ENCODE measurements at regions not wholly inside any gene's neighbourhood (a gene's known extent, or its start where the extent isn't known, plus 50 kb on each side); places are given as distances from the start of the nearest gene placed in this dataset.
"Not testable (repeated sequence)": the region's sequence is repeated elsewhere in the genome, so short reads cannot be mapped to it uniquely, and the experiment has no call there.

DNA sequence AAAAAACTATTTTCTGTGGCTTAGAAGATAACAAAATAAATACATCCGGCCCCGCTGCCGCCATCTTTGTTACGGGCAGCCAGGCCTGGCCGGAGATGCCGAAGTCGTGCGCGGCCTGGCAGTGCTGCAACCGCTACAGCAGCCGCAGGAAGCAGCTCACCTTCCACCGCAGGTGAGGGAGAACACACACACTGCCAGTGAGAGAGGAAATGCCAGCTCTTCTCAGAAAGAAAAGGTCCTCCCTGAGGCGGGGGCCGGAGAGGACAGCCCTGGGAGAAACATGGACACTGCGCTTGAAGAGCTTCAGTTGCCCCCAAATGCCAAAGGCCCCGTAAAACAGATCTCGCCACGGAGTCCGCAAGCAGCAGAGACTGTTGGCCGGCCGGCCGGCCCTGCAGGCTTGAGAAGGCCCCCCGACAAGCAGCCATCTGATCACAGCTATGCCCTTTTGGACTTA, 323.2 kb downstream of the AMY1C start:
- H3K36me3 Mint-ChIP-seq = no peaks in the 10 kb centered on the region
- DNase-seq = no peak
- no peak overlapping the region for H3K4me3 Mint-ChIP-seq
- ATAC-seq (replicated peaks) = no peak
- no peaks in the 10 kb centered on the region for H3K27me3 Mint-ChIP-seq
- no peak overlapping the region for H3K27ac Mint-ChIP-seq
- H3K4me1 Mint-ChIP-seq = no peaks in the 10 kb centered on the region
- H3K9me3 Mint-ChIP-seq = peaks cover 5 to 6% of the 10 kb centered on the region in 2 donors

DNA sequence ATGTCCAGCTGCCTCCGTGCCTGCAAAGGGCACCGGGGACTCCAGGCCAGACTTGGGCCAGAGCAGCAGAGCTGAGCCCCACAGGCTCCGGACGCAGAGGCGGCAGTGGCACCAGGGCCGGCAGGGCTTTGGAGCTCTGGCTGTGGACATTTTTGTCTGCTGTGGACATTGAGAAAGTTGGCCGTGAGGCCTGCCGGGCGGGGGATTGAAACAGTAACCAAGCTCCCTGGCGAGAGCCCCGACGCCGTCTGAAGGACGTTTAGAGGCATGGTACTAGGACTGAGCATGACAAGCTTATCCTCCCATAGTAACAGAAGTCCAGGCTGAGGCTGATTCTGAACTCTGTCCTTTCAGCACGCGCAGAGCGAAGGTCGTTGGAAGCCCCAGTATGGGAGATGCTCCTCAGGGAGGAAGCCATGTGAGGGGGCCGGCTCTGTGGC, 323.8 kb downstream of the AMY1C start:
- Mint-ChIP-seq H3K4me3 (no peak overlapping the region), H3K27ac (no peak overlapping the region), H3K36me3 (no peaks in the 10 kb centered on the region)

DNA sequence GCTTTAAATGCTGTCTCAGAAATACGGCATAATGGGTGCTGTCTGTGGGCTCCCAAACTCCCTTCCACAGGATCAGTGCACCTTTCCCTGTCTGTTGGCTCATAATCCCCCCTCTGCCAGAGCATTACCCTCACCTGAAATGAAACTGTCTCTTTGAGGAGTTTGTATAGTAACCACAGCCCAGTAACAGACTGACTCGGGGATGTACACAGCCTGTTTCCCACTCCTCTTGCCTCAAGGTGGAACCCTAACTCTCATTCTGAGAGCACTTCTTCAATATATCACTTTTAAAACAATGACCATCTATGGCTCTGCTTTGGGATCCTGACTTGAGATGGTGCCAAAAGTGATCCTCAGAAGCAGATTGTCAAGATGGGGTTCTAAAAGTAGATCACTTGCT, 332.5 kb downstream of the AMY1C start:
- ATAC-seq (replicated peaks) = no peak
- Mint-ChIP-seq H3K4me3 (no peak overlapping the region), H3K4me1 (no peaks in the 10 kb centered on the region), H3K36me3 (no peaks in the 10 kb centered on the region), H3K27me3 (no peaks in the 10 kb centered on the region), H3K27ac (no peak overlapping the region), H3K9me3 (no peaks in the 10 kb centered on the region)
- DNase-seq = no peak

More for the DNA sequence above, 323.8 kb downstream of the AMY1C start:
- H3K4me1 Mint-ChIP-seq = no peaks in the 10 kb centered on the region
- ATAC-seq (replicated peaks) = no peak
- DNase-seq = no peak
- H3K27me3 Mint-ChIP-seq = no peaks in the 10 kb centered on the region
- H3K9me3 Mint-ChIP-seq = peaks cover 5 to 6% of the 10 kb centered on the region in 2 donors

DNA sequence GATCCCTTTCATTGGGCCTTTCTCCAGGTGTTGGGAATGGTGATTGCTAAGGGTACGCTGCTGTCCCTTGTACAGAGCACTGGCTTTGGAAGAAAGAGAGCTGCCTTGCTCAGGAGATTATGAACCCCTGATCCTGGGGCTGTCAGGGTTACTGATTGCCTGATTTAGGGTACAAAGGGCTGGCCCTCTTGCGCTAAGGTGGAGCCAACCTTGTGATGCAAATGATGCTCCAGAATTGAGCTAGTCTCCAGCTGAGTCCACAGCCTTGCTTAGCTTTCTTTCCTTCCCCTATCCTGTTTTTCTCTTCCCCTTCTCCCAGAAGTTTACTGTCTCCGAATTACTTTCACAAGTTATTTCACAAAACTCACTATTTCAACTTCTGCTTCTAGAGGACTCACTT, 334.7 kb downstream of the AMY1C start:
- ATAC-seq (replicated peaks) = peak in 1 of 2 donors; percentile 14
- no peaks in the 10 kb centered on the region for H3K9me3 Mint-ChIP-seq
- no peak overlapping the region for H3K4me3 Mint-ChIP-seq
- H3K27me3 Mint-ChIP-seq = no peaks in the 10 kb centered on the region
- no peak overlapping the region for H3K27ac Mint-ChIP-seq
- H3K36me3 Mint-ChIP-seq = no peaks in the 10 kb centered on the region
- no peak for DNase-seq
- H3K4me1 Mint-ChIP-seq = no peaks in the 10 kb centered on the region

DNA sequence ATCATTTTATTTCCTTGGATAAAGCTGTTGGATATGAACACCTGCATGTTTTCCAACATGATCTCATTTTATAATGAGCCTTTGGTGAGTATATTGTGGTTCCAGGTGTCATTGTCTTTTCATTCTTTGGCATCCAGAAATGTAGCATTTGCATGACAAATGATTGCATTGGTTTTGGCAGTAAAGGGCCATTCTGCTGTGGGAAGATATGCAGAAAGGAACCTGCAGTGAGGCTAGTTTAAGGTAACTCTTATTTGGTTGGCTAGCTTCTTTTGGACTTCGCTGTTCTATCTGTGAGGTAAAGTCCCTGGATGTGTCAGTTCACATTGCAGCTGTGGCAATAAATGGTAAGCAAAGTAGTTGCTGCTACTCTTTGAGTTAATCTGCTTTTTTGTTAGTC, 343.0 kb downstream of the AMY1C start:
- Mint-ChIP-seq H3K4me3 (no peak overlapping the region), H3K36me3 (no peaks in the 10 kb centered on the region), H3K9me3 (no peaks in the 10 kb centered on the region), H3K27ac (no peak overlapping the region), H3K27me3 (no peaks in the 10 kb centered on the region), H3K4me1 (no peaks in the 10 kb centered on the region)
- DNase-seq (no peak), ATAC-seq (replicated peaks) (no peak)

DNA sequence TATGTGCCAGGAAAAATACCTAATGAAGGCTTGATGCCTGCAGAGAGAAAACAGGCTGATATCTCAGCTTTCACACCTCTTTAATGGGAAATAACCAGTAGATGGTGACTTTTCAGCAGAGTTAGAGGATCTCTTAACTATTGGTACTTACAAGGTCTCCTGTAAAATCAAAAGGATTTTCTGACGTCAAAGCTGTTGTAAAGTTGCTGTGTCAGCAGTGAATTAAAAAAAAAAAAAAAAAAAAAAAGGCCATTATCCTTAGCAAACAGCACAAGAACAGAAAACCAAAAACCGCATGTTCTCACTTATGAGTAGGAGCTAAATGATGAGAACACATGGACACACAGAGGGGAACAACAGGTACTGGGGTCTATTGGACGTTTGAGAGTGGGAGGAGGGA, 349.1 kb downstream of the AMY1C start:
- Mint-ChIP-seq H3K36me3 (no peaks in the 10 kb centered on the region), H3K27ac (no peak overlapping the region)

DNA sequence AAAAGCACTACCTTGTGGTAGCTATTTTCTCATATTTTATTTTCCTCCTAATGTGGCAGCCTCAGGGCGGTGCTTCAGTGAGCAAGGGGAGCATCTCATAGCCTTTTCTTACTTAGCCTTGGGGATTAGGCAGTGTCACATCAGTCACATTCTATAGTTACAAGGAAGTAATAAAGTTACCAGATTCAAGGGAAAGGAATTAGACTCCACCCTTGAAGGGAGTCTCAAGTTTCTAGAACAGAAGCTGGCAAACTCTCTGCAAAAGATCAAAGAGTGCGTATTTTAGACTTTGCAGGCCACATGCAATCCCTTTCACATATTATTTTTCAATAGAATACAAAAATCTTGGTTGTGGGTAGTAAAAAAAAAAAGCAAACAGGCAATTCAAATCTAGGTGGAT, 350.4 kb downstream of the AMY1C start:
- Mint-ChIP-seq H3K27me3 (no peaks in the 10 kb centered on the region), H3K27ac (no peak overlapping the region), H3K4me1 (peaks cover 0 to 6% of the 10 kb centered on the region in 2 donors), H3K9me3 (peaks cover 0 to 1% of the 10 kb centered on the region in 2 donors), H3K36me3 (no peaks in the 10 kb centered on the region), H3K4me3 (no peak overlapping the region)
- no peak for DNase-seq
- ATAC-seq (replicated peaks) = no peak

More for the DNA sequence above, 349.1 kb downstream of the AMY1C start:
- ATAC-seq (replicated peaks) (no peak), DNase-seq (no peak)
- no peak overlapping the region for H3K4me3 Mint-ChIP-seq
- no peaks in the 10 kb centered on the region for H3K4me1 Mint-ChIP-seq
- no peaks in the 10 kb centered on the region for H3K9me3 Mint-ChIP-seq
- no peaks in the 10 kb centered on the region for H3K27me3 Mint-ChIP-seq

DNA sequence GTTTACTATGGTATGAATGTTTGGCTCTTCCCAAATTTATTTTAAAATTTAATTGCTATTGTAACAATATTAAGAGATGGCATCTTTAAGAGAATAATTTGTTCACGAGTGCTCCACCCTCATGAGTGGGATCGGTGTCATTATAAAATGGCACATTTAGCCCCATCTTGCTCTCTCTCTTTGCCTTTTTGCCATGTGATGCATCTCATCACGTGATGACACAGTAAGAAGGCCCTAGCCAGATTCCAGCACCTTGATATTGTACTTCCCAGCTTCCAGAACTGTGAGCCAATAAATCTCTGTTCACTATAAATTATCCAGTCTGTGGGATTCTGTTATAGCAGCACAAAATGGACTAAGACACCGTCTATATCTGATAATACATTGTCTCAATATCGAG, 355.8 kb downstream of the AMY1C start:
- Mint-ChIP-seq H3K36me3 (no peaks in the 10 kb centered on the region), H3K27me3 (no peaks in the 10 kb centered on the region), H3K4me1 (peaks cover 0 to 6% of the 10 kb centered on the region in 2 donors), H3K9me3 (peaks cover 3 to 5% of the 10 kb centered on the region in 2 donors), H3K4me3 (no peak overlapping the region), H3K27ac (no peak overlapping the region)
- DNase-seq (no peak), ATAC-seq (replicated peaks) (no peak)

DNA sequence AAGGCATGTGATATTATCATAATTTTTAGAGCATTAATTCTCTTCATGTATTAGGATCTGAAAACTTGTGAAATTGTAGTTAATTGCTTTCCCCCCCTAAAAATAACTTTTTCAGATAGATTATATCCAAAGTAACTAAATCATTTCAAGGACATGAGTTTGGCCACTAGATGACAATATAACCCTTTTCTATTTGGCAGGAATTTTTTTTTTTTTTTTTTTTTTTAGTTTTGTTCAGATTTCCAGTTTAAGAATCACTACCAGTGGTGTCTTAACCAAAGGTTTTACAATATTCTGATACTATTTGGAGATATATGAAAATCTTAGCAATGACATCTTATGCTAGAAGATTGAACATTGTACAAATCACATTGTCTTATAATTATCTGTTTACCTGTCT, 370.8 kb downstream of the AMY1C start:
- H3K4me3 Mint-ChIP-seq = no peak overlapping the region
- DNase-seq = no peak
- no peaks in the 10 kb centered on the region for H3K4me1 Mint-ChIP-seq
- H3K27ac Mint-ChIP-seq = no peak overlapping the region
- H3K27me3 Mint-ChIP-seq = no peaks in the 10 kb centered on the region
- no peak for ATAC-seq (replicated peaks)
- no peaks in the 10 kb centered on the region for H3K9me3 Mint-ChIP-seq
- H3K36me3 Mint-ChIP-seq = no peaks in the 10 kb centered on the region

DNA sequence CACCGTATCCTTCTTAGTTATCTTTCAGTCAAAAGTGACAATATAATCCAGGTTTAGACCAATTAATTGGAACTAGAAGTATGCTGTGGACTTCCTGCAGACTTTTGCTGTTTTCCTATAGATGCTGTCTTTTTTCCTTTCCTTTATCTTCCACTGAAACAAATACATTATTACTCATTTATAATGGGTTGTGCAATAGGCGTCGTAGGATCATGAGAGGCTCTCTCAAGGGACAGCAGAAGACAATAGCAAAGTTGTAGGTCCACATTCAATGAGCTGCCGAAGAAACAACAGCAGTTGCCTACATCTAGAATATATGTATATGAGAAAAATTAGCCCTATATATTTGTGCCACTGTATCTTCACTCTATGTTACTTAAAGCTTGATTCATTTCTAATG, 371.6 kb downstream of the AMY1C start:
- Mint-ChIP-seq H3K27me3 (no peaks in the 10 kb centered on the region), H3K4me3 (no peak overlapping the region), H3K36me3 (no peaks in the 10 kb centered on the region), H3K4me1 (no peaks in the 10 kb centered on the region), H3K27ac (no peak overlapping the region), H3K9me3 (peaks cover 0 to 2% of the 10 kb centered on the region in 2 donors)
- DNase-seq (no peak), ATAC-seq (replicated peaks) (no peak)

DNA sequence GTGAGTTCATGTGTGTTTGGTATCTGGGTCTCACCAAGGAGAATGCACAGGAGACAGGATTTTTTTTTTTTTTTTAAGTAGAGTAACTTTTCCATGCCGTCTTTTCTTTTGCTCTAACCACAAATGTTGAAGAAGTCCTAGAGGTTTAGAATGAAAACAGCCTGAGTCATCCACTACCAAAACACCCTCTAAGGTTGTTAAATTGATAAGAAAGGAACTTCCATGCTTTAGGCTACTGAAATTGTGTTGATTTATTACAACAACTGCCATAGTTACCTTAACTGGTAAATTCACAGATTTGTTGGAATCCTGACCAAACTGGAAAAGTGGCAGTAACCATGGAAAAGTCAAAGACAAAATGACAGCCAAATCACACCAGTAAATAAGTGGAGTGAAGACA, 375.6 kb downstream of the AMY1C start:
- Mint-ChIP-seq H3K9me3 (peaks cover 0 to 2% of the 10 kb centered on the region in 2 donors), H3K4me3 (no peak overlapping the region), H3K27me3 (no peaks in the 10 kb centered on the region), H3K4me1 (no peaks in the 10 kb centered on the region), H3K36me3 (no peaks in the 10 kb centered on the region), H3K27ac (no peak overlapping the region)
- DNase-seq (no peak), ATAC-seq (replicated peaks) (no peak)

DNA sequence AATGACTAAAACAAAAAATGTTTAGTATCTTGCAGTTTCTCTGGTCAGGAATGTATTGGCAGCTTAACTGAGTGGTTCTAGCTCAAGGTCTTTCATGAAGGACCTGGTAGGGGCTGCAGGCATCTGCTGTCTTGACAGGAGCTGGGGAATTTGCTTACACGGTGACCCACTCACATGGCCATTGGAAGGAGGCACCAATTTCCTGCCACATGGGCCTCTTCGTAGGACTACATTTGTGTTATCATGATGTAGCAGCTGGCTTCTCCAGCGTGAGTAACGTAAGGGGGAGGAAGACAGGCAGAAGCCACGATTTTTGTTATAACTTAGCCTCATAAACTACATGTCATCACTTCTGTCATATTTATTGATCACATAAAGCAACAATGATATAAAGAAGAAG, 376.3 kb downstream of the AMY1C start:
- Mint-ChIP-seq H3K27me3 (no peaks in the 10 kb centered on the region), H3K9me3 (peaks cover 0 to 2% of the 10 kb centered on the region in 2 donors), H3K4me3 (no peak overlapping the region), H3K36me3 (no peaks in the 10 kb centered on the region), H3K4me1 (no peaks in the 10 kb centered on the region), H3K27ac (no peak overlapping the region)
- no peak for DNase-seq
- ATAC-seq (replicated peaks) = no peak

DNA sequence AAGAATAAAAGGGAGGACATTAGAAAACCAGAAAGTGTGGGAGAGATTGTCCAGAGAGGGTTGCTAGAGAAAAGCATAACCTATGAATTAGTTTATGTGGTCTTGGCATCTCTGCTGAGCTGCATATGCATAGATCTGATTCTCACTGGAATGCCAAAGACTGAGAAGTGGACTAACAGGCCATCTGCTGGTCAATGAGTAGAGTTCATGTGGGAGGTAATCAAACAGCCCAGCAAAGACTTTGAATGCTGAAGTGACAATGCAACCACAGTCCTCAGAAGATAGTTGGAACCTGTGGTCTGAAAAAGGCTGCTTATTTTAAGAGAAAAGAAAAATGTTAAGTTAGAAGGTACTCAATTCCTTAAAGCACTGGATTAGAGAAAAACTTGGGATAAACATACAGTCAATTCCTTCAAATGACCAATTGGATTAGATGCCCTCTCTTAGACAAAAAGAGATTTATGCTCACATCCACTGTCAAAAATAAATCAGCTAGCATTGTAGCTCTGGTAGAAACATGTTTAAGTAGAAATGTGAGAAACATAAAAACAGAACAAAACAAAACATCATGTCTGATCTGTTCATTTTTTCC, 382.8 kb downstream of the AMY1C start:
- H3K27ac Mint-ChIP-seq = no peak overlapping the region
- no peak for DNase-seq

DNA sequence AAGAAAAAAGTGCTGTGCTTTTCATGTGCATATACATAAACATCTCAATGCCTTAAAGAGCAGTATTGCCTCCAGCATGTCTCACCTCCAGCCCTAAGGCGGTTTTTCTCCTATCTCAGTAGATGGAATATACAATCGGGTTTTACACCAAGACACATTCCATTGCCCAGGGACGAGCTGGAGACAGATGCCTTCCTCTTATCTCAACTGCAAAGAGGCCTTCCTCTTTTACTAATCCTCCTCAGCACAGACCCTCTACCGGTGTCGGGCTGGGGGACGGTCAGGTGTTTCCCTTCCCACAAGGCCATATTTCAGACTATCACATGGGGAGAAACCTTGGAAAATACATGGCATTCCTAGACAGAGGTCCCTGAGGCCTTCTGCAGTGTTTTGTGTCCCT, 385.3 kb downstream of the AMY1C start:
- not testable (repeated sequence) for H3K4me3 Mint-ChIP-seq; H3K36me3 Mint-ChIP-seq; H3K27ac Mint-ChIP-seq; DNase-seq; H3K9me3 Mint-ChIP-seq; H3K27me3 Mint-ChIP-seq; ATAC-seq (replicated peaks); H3K4me1 Mint-ChIP-seq

More for the DNA sequence above, 382.8 kb downstream of the AMY1C start:
- no peaks in the 10 kb centered on the region for H3K36me3 Mint-ChIP-seq
- ATAC-seq (replicated peaks) = peak; percentile 36 to 45
- no peaks in the 10 kb centered on the region for H3K27me3 Mint-ChIP-seq
- no peak overlapping the region for H3K4me3 Mint-ChIP-seq
- H3K4me1 Mint-ChIP-seq = no peaks in the 10 kb centered on the region
- peaks cover 4 to 5% of the 10 kb centered on the region in 2 donors for H3K9me3 Mint-ChIP-seq

DNA sequence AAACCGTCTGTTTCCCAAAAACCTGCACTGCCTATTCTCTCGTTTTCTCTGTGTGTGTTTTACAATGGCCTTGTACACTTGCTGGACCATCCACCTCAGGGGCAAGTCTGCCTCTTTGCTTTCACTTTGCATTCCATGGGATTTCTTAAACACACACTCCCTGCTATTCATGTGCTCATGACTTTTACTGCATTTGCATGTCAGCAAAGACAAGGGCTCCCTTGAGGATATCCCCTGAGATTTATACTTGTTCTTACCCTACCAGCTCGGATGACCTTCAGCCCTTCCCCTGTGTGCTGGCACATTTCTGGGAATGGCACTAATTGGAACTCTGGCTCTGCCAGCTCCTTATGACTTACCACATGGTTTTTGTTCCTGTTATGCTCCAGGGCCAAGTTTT, 386.9 kb downstream of the AMY1C start:
- Mint-ChIP-seq H3K4me3 (no peak overlapping the region), H3K4me1 (no peaks in the 10 kb centered on the region), H3K36me3 (no peaks in the 10 kb centered on the region), H3K9me3 (peaks cover 4 to 5% of the 10 kb centered on the region in 2 donors), H3K27ac (no peak overlapping the region), H3K27me3 (no peaks in the 10 kb centered on the region)
- no peak for ATAC-seq (replicated peaks)
- no peak for DNase-seq

DNA sequence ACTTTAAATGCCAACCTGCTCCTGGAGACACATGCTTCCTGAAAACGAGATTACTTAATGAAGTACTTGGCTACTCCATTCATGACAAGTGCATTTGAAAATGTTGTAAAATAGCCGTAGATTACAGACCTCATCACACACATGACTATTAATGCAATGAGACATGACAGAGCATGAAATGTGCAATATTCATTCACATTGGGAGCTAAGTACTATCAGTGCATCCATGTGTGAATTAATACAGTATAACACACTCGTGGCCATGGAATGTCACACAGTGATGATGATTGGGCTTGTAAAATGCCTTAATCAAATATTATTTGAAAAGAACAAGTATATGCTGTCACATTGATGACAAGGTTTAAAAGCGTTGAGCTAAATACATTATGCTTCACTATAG, 407.0 kb downstream of the AMY1C start:
- H3K9me3 Mint-ChIP-seq = peaks cover 3 to 10% of the 10 kb centered on the region in 2 donors
- ATAC-seq (replicated peaks) = no peak
- H3K27ac Mint-ChIP-seq = no peak overlapping the region
- no peaks in the 10 kb centered on the region for H3K27me3 Mint-ChIP-seq
- no peak for DNase-seq
- no peaks in the 10 kb centered on the region for H3K4me1 Mint-ChIP-seq
- no peak overlapping the region for H3K4me3 Mint-ChIP-seq
- no peaks in the 10 kb centered on the region for H3K36me3 Mint-ChIP-seq

Data from stimulated activated naive B cell treated with anti-CD40 and anti-IgM and Interleukin-4, amounts not matched to agents 10 μg/mL and 1 μg/mL and 100 μg/mL, for 72 hours (primary cell).